ENCODE measurements at regions not wholly inside any gene's neighbourhood (a gene's known extent, or its start where the extent isn't known, plus 50 kb on each side); places are given as distances from the start of the nearest gene placed in this dataset.

DNA sequence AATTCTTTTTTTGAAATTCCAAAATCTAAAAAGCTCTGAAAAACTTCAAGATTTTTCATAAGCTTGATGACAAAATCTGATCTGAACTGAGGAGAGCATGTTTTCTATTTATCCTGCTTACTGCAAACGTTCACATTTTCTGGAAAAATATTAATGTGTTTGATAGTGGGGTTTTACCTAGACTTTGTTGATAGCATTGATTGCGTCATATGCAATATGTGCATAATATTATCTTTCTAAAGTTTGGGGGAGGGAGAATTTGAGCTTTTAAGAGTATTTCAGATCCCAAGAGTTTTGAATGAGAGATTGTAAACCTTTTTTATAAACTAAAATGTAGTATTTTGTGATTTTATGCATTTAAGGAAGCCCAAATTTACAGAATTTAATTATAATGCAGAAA, 62.8 kb upstream of the CDH6 start:
- peak; percentile 81 for TF ChIP-seq CEBPB (IDR thresholded peaks at IDR 0.05)
- no peak for TF ChIP-seq TAF1 (IDR thresholded peaks at IDR 0.05; ENCODE audit: low read depth)
- TF ChIP-seq, protein P1, sequence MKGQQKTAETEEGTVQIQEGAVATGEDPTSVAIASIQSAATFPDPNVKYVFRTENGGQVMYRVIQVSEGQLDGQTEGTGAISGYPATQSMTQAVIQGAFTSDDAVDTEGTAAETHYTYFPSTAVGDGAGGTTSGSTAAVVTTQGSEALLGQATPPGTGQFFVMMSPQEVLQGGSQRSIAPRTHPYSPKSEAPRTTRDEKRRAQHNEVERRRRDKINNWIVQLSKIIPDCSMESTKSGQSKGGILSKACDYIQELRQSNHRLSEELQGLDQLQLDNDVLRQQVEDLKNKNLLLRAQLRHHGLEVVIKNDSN (IDR thresholded peaks at IDR 0.05), result no peak
- no peak for TF ChIP-seq EP300 (IDR thresholded peaks at IDR 0.05; ENCODE audit: borderline replicate concordance)
- TF ChIP-seq MAX (IDR thresholded peaks at IDR 0.05), result no peak
- no peak for TF ChIP-seq EGR1 (IDR thresholded peaks at IDR 0.05)
- TF ChIP-seq TEAD4 (IDR thresholded peaks at IDR 0.05), result no peak
- no peak for TF ChIP-seq FOXM1 (IDR thresholded peaks at IDR 0.05; ENCODE audit: borderline replicate concordance, low read depth)
- no peak for TF ChIP-seq TCF12 (IDR thresholded peaks at IDR 0.05; ENCODE audit: low read depth)

DNA sequence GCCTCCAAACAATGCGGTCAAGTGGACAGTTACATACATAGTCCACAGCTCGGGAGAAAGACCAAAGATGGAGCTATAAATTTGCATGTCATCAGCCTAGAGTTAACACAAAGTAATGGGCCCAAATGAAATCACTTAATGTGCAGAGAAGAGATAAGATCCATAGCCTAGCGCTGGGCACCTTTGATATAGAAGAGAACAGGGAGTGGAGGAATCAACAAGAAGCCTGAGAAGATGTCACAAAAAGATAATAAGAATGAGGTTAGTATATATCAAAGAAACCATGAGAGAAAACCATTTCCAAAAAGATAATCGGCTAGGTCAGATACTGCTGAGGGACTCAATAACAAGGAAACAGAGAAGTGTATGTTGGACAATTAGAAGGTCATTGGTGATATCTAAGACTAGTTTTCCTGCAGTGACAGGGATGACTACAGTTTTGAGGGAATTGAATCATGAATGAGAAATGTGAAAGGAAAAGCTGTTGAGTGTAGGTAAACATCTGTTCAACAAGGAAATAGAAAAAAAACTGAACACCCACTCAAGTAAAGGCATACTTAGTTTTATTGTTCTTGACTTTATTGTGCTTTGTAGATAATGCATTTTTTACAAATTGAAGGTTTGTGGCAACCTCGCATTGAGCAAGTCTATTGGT, 68.7 kb upstream of the CDH6 start:
- TF ChIP-seq MAX (IDR thresholded peaks at IDR 0.05), result no peak
- no peak for TF ChIP-seq EGR1 (IDR thresholded peaks at IDR 0.05)
- TF ChIP-seq TAF1 (IDR thresholded peaks at IDR 0.05; ENCODE audit: low read depth), result no peak
- no peak for TF ChIP-seq TCF12 (IDR thresholded peaks at IDR 0.05; ENCODE audit: low read depth)
- no peak for TF ChIP-seq REST (IDR thresholded peaks at IDR 0.05; ENCODE audit: low read depth)
- no peak for TF ChIP-seq TEAD4 (IDR thresholded peaks at IDR 0.05)
- no peak for TF ChIP-seq CEBPB (IDR thresholded peaks at IDR 0.05)
- no peak for TF ChIP-seq NFIC (IDR thresholded peaks at IDR 0.05)
- TF ChIP-seq, protein P1 (IDR thresholded peaks at IDR 0.05), result no peak
- TF ChIP-seq FOXM1 (IDR thresholded peaks at IDR 0.05; ENCODE audit: borderline replicate concordance, low read depth), result no peak
- no peak for TF ChIP-seq YY1 (IDR thresholded peaks at IDR 0.05; ENCODE audit: low read depth)

DNA sequence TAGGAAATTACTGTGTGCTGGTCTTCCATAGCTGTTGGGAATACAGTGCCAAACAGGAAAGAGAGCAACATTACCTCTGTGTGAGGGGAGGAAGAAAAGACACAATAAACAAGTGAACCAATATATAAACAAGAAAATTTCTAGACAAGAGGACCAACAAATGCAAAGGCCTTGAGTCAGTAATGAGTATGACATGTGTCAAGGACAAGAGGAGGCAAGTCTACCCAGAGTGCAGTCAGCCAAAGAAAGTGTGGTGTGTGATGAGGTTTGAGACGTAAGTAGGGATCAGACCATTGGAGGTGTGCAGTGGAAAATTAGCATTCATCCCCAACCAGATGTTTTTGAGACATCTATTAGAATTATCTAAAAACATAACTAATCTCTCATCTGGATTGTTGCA, 69.5 kb upstream of the CDH6 start:
- TF ChIP-seq TEAD4 (IDR thresholded peaks at IDR 0.05) (no peak), CEBPB (IDR thresholded peaks at IDR 0.05) (no peak), TAF1 (IDR thresholded peaks at IDR 0.05; ENCODE audit: low read depth) (no peak), YY1 (IDR thresholded peaks at IDR 0.05; ENCODE audit: low read depth) (no peak), TCF12 (IDR thresholded peaks at IDR 0.05; ENCODE audit: low read depth) (no peak), RAD21 (IDR thresholded peaks at IDR 0.05; ENCODE audit: low read depth) (no peak), EP300 (IDR thresholded peaks at IDR 0.05; ENCODE audit: borderline replicate concordance) (no peak), EGR1 (IDR thresholded peaks at IDR 0.05) (no peak), FOXM1 (IDR thresholded peaks at IDR 0.05; ENCODE audit: borderline replicate concordance, low read depth) (no peak), MAX (IDR thresholded peaks at IDR 0.05) (no peak), REST (IDR thresholded peaks at IDR 0.05; ENCODE audit: low read depth) (no peak), ZBTB7A (IDR thresholded peaks at IDR 0.05; ENCODE audit: low read depth) (no peak), NFIC (IDR thresholded peaks at IDR 0.05) (no peak), CREB1 (IDR thresholded peaks at IDR 0.05; ENCODE audit: low read depth) (no peak)
- TF ChIP-seq, protein P1 (IDR thresholded peaks at IDR 0.05), result no peak

DNA sequence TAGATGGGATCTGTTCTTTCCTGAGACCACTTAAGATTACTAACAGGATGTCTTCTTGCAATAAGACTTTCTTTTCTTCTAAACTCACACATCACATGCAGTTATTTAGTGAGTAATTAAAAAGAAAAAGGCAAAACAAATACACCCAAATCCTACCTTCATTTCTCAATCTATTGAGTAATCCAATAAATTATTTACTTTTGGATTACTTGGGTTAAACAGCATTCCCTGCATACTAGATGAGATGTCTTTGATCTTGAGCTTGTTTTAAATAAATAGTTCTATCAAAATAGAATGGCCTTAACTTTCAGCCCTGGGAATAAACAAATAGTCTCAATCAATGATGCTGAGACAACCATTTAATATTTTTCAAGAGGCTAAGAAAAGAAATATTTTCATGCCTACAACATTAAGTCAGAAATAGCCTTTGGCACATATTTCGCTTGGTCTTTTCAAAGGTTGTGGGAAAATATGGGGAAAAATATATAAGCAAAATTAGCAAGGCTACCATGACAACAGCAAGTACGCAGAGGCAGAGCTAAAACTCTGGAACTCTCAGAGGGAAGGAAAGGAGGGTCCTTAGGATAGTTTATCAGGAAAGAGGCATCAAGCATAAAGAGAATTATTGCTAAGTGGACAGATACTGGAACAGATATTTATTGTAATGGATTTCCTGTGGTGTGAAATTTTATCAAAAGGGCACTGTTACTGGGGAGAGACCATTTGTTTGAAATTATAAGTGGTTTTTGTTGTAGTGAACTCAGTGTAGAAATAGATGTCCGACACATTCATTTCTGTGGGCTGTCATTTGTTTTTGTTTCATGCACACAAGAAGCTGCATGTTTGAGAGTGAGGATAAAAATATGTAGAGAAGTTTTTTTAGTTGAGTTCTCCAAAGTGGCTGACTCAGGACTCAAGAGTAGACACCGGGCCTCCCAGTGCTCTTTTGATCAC, 70.2 kb upstream of the CDH6 start:
- TF ChIP-seq EP300 (IDR thresholded peaks at IDR 0.05; ENCODE audit: borderline replicate concordance) (no peak), REST (IDR thresholded peaks at IDR 0.05; ENCODE audit: low read depth) (no peak), FOXM1 (IDR thresholded peaks at IDR 0.05; ENCODE audit: borderline replicate concordance, low read depth) (no peak), CREB1 (IDR thresholded peaks at IDR 0.05; ENCODE audit: low read depth) (no peak), NFIC (IDR thresholded peaks at IDR 0.05) (no peak), TCF12 (IDR thresholded peaks at IDR 0.05; ENCODE audit: low read depth) (no peak)

Data from Ishikawa (cell line).